ENCODE measurements at regions not wholly inside any gene's neighbourhood (a gene's known extent, or its start where the extent isn't known, plus 50 kb on each side); places are given as distances from the start of the nearest gene placed in this dataset.

DNA sequence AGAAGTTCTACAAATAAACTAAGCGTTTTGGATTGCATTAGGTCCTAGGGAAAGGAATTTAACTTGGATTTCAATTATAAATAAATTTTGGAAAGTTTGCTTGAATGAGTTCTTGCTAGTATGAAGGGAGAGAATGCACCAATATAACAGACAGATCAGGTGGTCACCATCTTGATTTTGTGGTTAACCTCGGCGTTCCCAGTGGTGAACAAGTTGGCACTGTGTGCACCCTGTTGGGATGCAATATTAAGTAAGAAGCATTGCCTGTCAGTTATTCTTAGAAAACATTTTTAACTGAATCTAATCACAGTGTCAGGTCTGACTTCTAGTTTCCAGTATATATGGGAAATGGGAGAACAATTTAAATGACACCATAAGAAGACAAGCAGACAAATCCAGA lies 673.4 kb downstream of the SLC4A3 start:
- peaks cover 4 to 9% of the 10 kb centered on the region in 2 experiments for H3K4me1 Mint-ChIP-seq

More for the DNA sequence above, 673.4 kb downstream of the SLC4A3 start:
- H3K27ac ChIP-seq (ENCODE audit: insufficient read length, low read depth, low read length): no peak overlapping the region
- no peak overlapping the region for H3K18ac ChIP-seq (ENCODE audit: insufficient read length, low read depth, low read length)
- H3K79me1 ChIP-seq (ENCODE audit: insufficient read depth, low read depth, low read length, poor library complexity, severe bottlenecking): no peaks in the 10 kb centered on the region
- no peak overlapping the region for H3K56ac ChIP-seq (ENCODE audit: insufficient read length, low read depth, low read length)
- no CpG with 5 or more reads among the region's 3 CpGs for WGBS (ENCODE audit: extremely low coverage, insufficient read length, low lambda C conversion rate)
- no peak overlapping the region for H2BK120ac ChIP-seq (ENCODE audit: low read depth, low read length, poor library complexity, severe bottlenecking)
- Mint-ChIP-seq H3K9me3 (no peaks in the 10 kb centered on the region), H3K27ac (no peak overlapping the region), H3K4me3 (no peak overlapping the region), H3K27me3 (ENCODE audit: low read depth) (peaks cover 63% of the 10 kb centered on the region), H3K36me3 (ENCODE audit: insufficient read depth in 1 of 3, low read depth in 3 of 3) (no peaks in the 10 kb centered on the region)
- H3K9me3 ChIP-seq (ENCODE audit: control insufficient read depth, low read depth, low read length): no peaks in the 10 kb centered on the region
- no peaks in the 10 kb centered on the region for H3K4me1 ChIP-seq (ENCODE audit: insufficient read depth, low read length)
- no peak overlapping the region for H3K4ac ChIP-seq (ENCODE audit: low read depth, low read length)
- H3T11ph ChIP-seq (ENCODE audit: low read length): no peak overlapping the region
- no peak overlapping the region for H2AFZ ChIP-seq (ENCODE audit: low read length)
- no peak for DNase-seq
- no peak overlapping the region for H3K9ac ChIP-seq (ENCODE audit: extremely low read depth, insufficient read length, low read length)
- no peaks in the 10 kb centered on the region for H3K27me3 ChIP-seq (ENCODE audit: insufficient read depth, low read length)
- H2BK20ac ChIP-seq (ENCODE audit: low read depth, low read length, poor library complexity, severe bottlenecking): no peak overlapping the region
- H4K20me1 ChIP-seq (ENCODE audit: control insufficient read depth, insufficient read depth, insufficient read length): no peaks in the 10 kb centered on the region
- H2BK5ac ChIP-seq (ENCODE audit: insufficient read length, low read length): no peak overlapping the region
- H3K14ac ChIP-seq (ENCODE audit: insufficient read depth, low read length): no peak overlapping the region
- H3K23me2 ChIP-seq (ENCODE audit: insufficient read length, low read depth, low read length, poor library complexity, severe bottlenecking): no peaks in the 10 kb centered on the region
- H4K91ac ChIP-seq (ENCODE audit: insufficient read length, low read depth, low read length): no peak overlapping the region
- no peak overlapping the region for H4K8ac ChIP-seq (replicated peaks; ENCODE audit: insufficient read length, low read depth, low read length)
- H2BK15ac ChIP-seq (ENCODE audit: low read depth, low read length): no peak overlapping the region
- H3K4me2 ChIP-seq (ENCODE audit: insufficient read depth, insufficient read length, low read length): no peak overlapping the region
- no peaks in the 10 kb centered on the region for H3K79me2 ChIP-seq (ENCODE audit: insufficient read depth, low read length)
- H4K5ac ChIP-seq (ENCODE audit: insufficient read length, low read depth, low read length): no peak overlapping the region
- TF ChIP-seq, protein P1, sequence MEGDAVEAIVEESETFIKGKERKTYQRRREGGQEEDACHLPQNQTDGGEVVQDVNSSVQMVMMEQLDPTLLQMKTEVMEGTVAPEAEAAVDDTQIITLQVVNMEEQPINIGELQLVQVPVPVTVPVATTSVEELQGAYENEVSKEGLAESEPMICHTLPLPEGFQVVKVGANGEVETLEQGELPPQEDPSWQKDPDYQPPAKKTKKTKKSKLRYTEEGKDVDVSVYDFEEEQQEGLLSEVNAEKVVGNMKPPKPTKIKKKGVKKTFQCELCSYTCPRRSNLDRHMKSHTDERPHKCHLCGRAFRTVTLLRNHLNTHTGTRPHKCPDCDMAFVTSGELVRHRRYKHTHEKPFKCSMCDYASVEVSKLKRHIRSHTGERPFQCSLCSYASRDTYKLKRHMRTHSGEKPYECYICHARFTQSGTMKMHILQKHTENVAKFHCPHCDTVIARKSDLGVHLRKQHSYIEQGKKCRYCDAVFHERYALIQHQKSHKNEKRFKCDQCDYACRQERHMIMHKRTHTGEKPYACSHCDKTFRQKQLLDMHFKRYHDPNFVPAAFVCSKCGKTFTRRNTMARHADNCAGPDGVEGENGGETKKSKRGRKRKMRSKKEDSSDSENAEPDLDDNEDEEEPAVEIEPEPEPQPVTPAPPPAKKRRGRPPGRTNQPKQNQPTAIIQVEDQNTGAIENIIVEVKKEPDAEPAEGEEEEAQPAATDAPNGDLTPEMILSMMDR (conservative IDR thresholded peaks at IDR 0.05): no peak
- no peak overlapping the region for H2BK12ac ChIP-seq (ENCODE audit: insufficient read length, low read depth, low read length)
- no peak overlapping the region for H3K23ac ChIP-seq (ENCODE audit: insufficient read length, low read depth, low read length)
- no peak overlapping the region for H2AK5ac ChIP-seq (ENCODE audit: insufficient read length, low read length)
